Inflammatory macrophage treated with lipopolysaccharide for 4 hours (primary cell): ENCODE measurements at regions not wholly inside any gene's neighbourhood (a gene's known extent, or its start where the extent isn't known, plus 50 kb on each side); places are given as distances from the start of the nearest gene placed in this dataset.
"Not testable (repeated sequence)": the region's sequence is repeated elsewhere in the genome, so short reads cannot be mapped to it uniquely, and the experiment has no call there.

Experiments
- DNase-seq: peaks from one replicate; pipeline ENCODE4 v3.0.0-alpha.2; 2020

- DNase-seq: no peak
These were observed 215.9 kb downstream of the RNF152 start for GRCh38 chr18:61676773-61677434.

- DNase-seq: no peak
These were observed 223.5 kb downstream of the RNF152 start for GRCh38 chr18:61669320-61669719.

- no peak for DNase-seq
These were observed 225.8 kb downstream of the RNF152 start for GRCh38 chr18:61666876-61667590.

GRCh38 chr18:61664419-61665084, 228.3 kb downstream of the RNF152 start:
- peak; percentile 8 for DNase-seq

GRCh38 chr18:61662726-61663125, 230.1 kb downstream of the RNF152 start:
- DNase-seq: peak; percentile 49

GRCh38 chr18:61658431-61658830, 234.4 kb downstream of the RNF152 start:
- DNase-seq: no peak

GRCh38 chr18:61657066-61657732, 235.6 kb downstream of the RNF152 start:
- DNase-seq: no peak

GRCh38 chr18:61655630-61656029, 237.2 kb downstream of the RNF152 start:
- no peak for DNase-seq

- DNase-seq: no peak
These were observed 238.8 kb downstream of the RNF152 start for GRCh38 chr18:61653823-61654551.

GRCh38 chr18:61651880-61652268, 240.9 kb downstream of the RNF152 start:
- DNase-seq: no peak

GRCh38 chr18:61651145-61651879, 241.5 kb downstream of the RNF152 start:
- no peak for DNase-seq

GRCh38 chr18:61643884-61644647, 248.7 kb downstream of the RNF152 start:
- DNase-seq: no peak

- no peak for DNase-seq
These were observed 252.9 kb downstream of the RNF152 start for GRCh38 chr18:61639886-61640285.

- DNase-seq: no peak
These were observed 254.8 kb downstream of the RNF152 start for GRCh38 chr18:61637905-61638595.

- DNase-seq: no peak
These were observed 255.5 kb downstream of the RNF152 start for GRCh38 chr18:61637319-61637718.

GRCh38 chr18:61635901-61636528, 256.8 kb downstream of the RNF152 start:
- peak; percentile 37 for DNase-seq

- DNase-seq: no peak
These were observed 264.7 kb downstream of the RNF152 start for GRCh38 chr18:61628085-61628484.

- DNase-seq: not testable (repeated sequence)
These were observed 268.2 kb downstream of the RNF152 start for GRCh38 chr18:61624631-61625030.

- DNase-seq: no peak
These were observed 273.0 kb downstream of the RNF152 start for GRCh38 chr18:61619783-61620182.

GRCh38 chr18:61618816-61619215, 274.0 kb downstream of the RNF152 start:
- DNase-seq: no peak
